Activated naive CD8-positive, alpha-beta T cell treated with anti-CD3 and anti-CD28 coated beads, Interleukin-2, amount 50 U/mL, for 24 hours (primary cell): ENCODE measurements at regions not wholly inside any gene's neighbourhood (a gene's known extent, or its start where the extent isn't known, plus 50 kb on each side); places are given as distances from the start of the nearest gene placed in this dataset.
"Not testable (repeated sequence)": the region's sequence is repeated elsewhere in the genome, so short reads cannot be mapped to it uniquely, and the experiment has no call there.

Experiments used
- ATAC-seq: fragments of 150-1000 bp; cut with Tn5 transposase; one replicate; pipeline ENCODE4 v1.10.0; 2021
- DNase-seq: peaks from one replicate; pipeline ENCODE4 v3.0.0; 2021
- H3K27ac Mint-ChIP-seq: one replicate; pipeline ENCODE4 v1.8.0; 2021; ENCODE audit warnings: mild to moderate bottlenecking, mixed read lengths
- H3K27me3 Mint-ChIP-seq: one replicate; pipeline ENCODE4 v1.8.0; 2021; ENCODE audit warnings: mixed read lengths
- H3K36me3 Mint-ChIP-seq: one replicate; pipeline ENCODE4 v1.8.0; 2021; ENCODE audit warnings: low read depth, mixed read lengths
- H3K4me1 Mint-ChIP-seq: one replicate; pipeline ENCODE4 v1.8.0; 2021; ENCODE audit warnings: mixed read lengths
- H3K4me3 Mint-ChIP-seq: one replicate; pipeline ENCODE4 v1.8.0; 2021; ENCODE audit warnings: mild to moderate bottlenecking, moderate library complexity, mixed read lengths
- H3K9me3 Mint-ChIP-seq: one replicate; pipeline ENCODE4 v1.8.0; 2021; ENCODE audit warnings: mixed read lengths

DNA sequence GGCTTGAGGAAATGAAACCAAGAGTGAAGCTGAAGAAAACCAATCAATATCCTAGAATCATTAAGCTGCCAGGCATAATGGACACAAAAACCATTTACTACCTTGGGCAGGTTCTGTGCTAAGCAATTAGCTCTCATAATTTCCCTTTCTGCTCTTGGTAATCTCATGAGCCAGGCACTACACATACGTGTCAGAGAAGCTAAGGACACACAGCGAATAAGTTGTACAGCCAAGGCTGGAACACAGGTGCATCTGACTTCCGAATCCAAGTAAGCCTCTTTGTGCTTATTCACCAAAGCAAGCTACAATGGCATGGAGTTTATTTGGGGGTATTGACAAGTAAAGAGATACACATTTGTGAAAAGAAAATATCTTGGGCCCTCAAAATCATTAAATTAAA, 1343.9 kb upstream of the MIR17HG start:
- Mint-ChIP-seq H3K4me1 (no peaks in the 10 kb centered on the region), H3K27me3 (no peaks in the 10 kb centered on the region), H3K4me3 (no peak overlapping the region), H3K9me3 (peaks cover 11% of the 10 kb centered on the region), H3K36me3 (no peaks in the 10 kb centered on the region), H3K27ac (no peak overlapping the region)
- ATAC-seq (no peak), DNase-seq (no peak)

DNA sequence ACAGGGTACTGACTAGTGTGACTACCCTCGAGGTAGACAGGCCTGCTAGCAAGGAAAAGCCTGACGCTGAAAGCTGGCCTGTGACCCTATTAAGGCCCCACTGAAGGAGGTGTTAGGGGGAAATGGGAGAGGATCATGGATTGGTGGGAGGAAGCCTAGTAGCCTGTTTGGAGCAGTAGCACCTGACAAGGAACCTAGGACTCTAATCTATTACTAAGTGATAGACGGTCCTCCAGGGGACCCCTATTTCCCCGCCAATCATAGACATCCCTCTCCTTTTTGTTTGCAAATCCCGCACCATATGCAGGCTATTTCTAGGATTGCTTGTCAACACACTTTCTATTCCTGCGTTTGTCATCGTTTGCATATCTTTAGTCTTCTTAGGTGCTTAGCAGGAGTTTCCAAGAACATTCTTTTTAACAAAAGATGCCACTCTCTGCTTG, 1338.8 kb upstream of the MIR17HG start:
- Mint-ChIP-seq H3K36me3 (no peaks in the 10 kb centered on the region), H3K27me3 (no peaks in the 10 kb centered on the region), H3K4me1 (no peaks in the 10 kb centered on the region), H3K27ac (no peak overlapping the region), H3K9me3 (peaks cover 4% of the 10 kb centered on the region), H3K4me3 (no peak overlapping the region)
- DNase-seq (no peak), ATAC-seq (no peak)

DNA sequence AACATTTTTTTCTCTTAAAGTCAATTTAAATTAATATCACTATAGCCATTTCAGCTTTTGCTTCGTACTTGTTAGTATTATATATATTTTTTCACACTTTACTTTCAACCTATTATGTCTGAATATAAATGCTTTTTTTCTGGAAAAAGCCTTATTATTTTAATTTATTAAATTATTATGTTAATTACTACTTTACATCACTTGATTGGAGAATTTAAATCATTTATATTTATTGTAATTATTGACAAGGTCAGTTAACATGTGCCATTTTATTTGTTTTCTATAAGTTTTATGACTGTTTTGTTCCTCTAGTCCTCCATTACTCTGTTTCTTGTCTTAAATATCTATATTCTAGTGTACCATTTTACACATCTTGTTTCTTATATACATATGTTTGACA, 1333.4 kb upstream of the MIR17HG start:
- ATAC-seq, result no peak
- Mint-ChIP-seq H3K27ac (no peak overlapping the region), H3K4me3 (no peak overlapping the region), H3K9me3 (peaks cover 11% of the 10 kb centered on the region), H3K4me1 (no peaks in the 10 kb centered on the region), H3K27me3 (no peaks in the 10 kb centered on the region), H3K36me3 (no peaks in the 10 kb centered on the region)
- DNase-seq, result no peak

DNA sequence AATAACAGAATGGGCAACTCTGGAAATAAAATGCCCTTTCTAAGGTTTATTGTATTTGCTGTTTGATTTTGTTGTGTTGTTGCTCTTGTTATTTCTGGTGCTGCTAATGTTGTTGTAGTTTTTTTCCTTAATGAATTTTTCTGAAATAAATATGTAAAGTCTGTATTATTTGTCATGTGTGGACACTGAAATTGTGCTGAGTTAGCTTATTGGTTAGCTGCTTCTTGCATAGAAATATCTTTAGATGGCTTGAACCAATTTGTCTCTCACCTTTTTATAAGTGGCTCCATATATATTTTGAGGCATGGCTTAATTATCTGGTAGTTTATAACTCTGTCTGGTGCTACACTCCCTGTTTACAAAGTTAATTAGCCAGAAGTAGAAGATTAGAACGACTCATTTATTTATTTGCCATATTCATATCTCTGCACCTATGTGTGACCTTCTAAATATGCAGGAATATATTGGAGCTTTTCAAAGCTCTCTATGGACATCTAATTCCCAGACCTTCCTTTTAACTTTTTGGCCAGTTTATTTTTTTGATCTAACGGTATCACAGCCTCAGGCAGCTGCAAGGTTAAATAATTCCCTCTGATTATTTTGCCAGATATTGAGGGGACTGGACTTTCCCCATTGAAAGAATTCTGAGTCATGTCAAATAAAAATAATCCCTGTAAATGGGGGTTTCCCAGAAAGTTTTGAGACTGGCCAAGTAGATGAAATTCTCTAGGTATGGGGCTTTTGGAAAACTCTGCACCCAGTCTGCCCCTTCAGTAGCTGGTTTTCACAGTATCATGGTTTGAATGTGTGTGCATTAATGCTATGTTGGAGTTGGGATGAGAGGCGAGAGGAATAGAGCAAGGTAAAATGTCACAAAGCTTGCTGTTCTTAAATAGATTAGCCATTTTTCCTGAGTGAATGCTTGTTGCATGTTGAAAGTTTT, 1331.7 kb upstream of the MIR17HG start:
- Mint-ChIP-seq H3K4me1 (no peaks in the 10 kb centered on the region), H3K4me3 (no peak overlapping the region), H3K36me3 (no peaks in the 10 kb centered on the region), H3K9me3 (peaks cover 11% of the 10 kb centered on the region), H3K27ac (no peak overlapping the region), H3K27me3 (no peaks in the 10 kb centered on the region)
- DNase-seq (no peak), ATAC-seq (no peak)

DNA sequence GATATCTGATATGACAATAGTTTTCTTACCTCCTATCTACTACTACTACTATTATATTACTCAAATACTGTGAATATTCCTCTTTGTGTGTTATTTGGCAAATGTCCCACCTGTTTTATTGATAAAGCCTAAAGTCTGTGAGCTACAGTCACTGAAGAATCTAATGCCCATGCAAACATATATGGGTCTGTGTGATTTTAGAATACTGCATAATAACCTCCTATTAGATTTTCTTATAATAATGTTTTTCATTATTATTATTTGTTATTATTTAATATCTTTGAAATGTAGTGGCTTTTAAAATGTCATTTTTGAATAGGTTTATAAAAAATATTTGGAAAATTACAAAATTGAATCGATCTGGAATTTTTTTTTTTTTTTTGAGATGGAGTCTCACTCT, 1330.8 kb upstream of the MIR17HG start:
- H3K36me3 Mint-ChIP-seq, result no peaks in the 10 kb centered on the region
- H3K4me3 Mint-ChIP-seq, result no peak overlapping the region
- H3K27ac Mint-ChIP-seq, result no peak overlapping the region
- no peak for ATAC-seq
- peaks cover 11% of the 10 kb centered on the region for H3K9me3 Mint-ChIP-seq
- H3K27me3 Mint-ChIP-seq, result no peaks in the 10 kb centered on the region
- no peak for DNase-seq
- no peaks in the 10 kb centered on the region for H3K4me1 Mint-ChIP-seq

DNA sequence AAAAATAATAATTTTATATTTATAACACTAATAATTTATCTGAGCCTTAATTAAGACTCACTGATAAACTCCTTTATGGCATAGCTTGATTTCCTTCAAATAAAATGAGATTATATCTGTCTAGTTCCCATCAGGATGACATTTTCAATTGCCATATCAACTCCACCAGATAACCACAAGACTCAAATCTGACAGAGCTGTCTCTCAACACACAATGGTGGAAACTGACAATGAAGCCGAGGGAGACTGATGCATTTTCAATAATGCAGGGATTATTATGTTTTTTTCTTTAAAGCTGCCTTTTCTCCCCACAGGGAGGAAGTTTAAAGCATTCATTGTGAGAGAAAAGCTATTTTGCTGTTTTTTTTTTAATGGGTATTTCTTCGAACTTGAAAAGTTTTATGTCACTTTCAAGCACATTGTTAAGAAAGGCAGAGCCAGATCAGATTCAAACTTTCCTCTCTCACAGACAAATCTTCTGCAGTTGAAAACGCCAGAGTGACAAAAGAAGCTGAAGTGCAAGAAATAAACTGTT, 1326.9 kb upstream of the MIR17HG start:
- Mint-ChIP-seq H3K4me3 (no peak overlapping the region), H3K27ac (no peak overlapping the region), H3K27me3 (no peaks in the 10 kb centered on the region), H3K4me1 (no peaks in the 10 kb centered on the region), H3K36me3 (no peaks in the 10 kb centered on the region), H3K9me3 (peaks cover 5% of the 10 kb centered on the region)
- DNase-seq (no peak), ATAC-seq (no peak)

DNA sequence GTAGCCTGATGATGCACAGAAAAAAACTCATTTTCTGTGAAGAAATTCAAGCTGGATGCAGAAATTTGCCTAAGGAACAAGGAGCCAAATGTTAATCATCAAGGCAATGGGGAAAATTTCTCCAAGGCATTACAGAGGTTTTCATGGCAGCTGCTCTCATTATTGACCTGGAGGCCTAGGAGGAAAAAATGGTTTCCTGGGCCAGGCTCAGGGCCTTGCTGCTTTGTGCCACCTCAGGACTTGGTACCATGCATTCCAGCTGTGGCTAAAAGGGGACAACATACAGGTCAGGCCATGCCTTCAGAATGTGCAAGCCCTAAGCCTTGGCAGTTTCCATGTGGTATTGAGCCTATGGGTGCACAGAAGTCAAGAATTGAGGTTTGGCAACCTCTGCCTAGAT, 1320.1 kb upstream of the MIR17HG start:
- no peaks in the 10 kb centered on the region for H3K4me1 Mint-ChIP-seq
- peaks cover 2% of the 10 kb centered on the region for H3K36me3 Mint-ChIP-seq
- no peak overlapping the region for H3K27ac Mint-ChIP-seq
- peaks cover 10% of the 10 kb centered on the region for H3K9me3 Mint-ChIP-seq
- H3K4me3 Mint-ChIP-seq, result no peak overlapping the region
- DNase-seq (no peak), ATAC-seq (no peak)
- no peaks in the 10 kb centered on the region for H3K27me3 Mint-ChIP-seq

DNA sequence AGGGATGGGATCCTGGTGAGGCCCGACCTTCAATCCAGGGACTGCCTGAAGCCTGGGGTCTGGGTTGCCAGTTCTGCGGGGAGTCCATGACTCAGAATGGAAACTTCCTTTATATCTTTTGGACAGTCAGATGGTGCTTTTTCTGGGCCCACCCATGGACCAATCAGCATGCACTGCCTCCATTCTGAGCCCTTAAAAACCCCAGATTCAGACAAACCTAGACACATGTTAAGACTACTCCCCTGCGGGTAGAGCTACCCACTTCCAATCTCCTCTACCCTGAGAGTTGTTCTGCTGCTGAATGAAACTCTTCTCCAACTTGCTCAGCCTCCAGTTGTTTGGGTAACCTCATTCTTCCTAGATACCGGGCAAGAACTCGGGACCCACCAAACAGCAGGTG, 1315.2 kb upstream of the MIR17HG start:
- no peak for DNase-seq
- no peak for ATAC-seq
- Mint-ChIP-seq H3K4me3 (no peak overlapping the region), H3K27ac (no peak overlapping the region), H3K9me3 (peaks cover 4% of the 10 kb centered on the region), H3K4me1 (no peaks in the 10 kb centered on the region), H3K36me3 (peaks cover 2% of the 10 kb centered on the region), H3K27me3 (no peaks in the 10 kb centered on the region)

DNA sequence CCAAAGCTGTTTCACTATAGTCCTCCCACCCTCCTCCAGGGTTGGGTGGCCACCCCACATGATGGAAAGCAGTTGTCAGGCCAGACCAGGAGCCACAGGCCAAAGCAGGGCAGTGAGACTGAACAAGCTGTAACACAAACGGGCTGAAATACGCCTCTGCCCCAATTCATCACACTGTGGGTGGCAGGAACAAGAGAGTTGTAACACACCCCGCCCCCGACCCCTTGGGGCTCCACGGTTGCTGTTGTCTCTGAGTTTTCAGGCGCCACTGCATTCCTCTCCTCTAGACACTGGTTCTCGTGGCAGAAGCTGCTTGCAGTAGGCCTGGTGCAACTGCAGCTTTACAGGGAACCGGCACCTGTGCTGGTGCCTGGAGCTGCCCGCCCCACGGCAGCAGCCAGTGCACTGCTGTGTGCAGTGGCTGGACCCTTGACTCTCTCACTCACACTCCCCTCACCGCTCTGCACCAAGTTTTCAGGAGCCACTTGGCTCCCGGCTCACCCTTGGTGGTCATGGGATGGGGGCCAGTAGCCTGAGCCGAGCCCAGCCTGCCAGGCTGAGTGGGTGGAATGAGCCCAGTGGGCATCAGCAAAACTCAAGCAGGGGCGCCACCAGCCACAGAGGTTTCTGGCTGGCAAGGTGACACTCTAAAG, 1314.5 kb upstream of the MIR17HG start:
- ATAC-seq (no peak), DNase-seq (no peak)
- Mint-ChIP-seq H3K36me3 (peaks cover 2% of the 10 kb centered on the region), H3K27ac (no peak overlapping the region), H3K27me3 (no peaks in the 10 kb centered on the region), H3K4me3 (no peak overlapping the region), H3K4me1 (no peaks in the 10 kb centered on the region), H3K9me3 (peaks cover 4% of the 10 kb centered on the region)

DNA sequence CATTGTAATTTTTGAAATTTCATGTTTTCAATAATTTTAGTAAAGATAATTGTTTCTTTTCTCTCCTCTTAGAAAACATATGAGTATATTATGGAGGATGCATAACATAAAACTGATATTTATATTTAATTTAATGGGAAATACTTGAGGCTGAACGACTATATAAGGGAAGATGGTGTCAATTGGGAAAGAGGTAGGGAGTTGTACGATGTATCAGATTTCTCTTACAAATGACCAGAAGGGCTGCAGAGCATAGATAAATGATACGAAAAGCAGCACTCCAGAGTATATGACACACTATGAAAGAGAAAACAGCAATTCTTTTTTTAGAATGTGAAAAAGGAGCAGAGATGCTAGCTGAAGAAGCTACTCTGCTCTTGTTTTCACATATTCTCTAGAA, 1308.0 kb upstream of the MIR17HG start:
- no peak overlapping the region for H3K4me3 Mint-ChIP-seq
- H3K27me3 Mint-ChIP-seq, result no peaks in the 10 kb centered on the region
- ATAC-seq (no peak), DNase-seq (no peak)
- peaks cover 15% of the 10 kb centered on the region for H3K9me3 Mint-ChIP-seq
- no peak overlapping the region for H3K27ac Mint-ChIP-seq
- H3K36me3 Mint-ChIP-seq, result no peaks in the 10 kb centered on the region
- H3K4me1 Mint-ChIP-seq, result no peaks in the 10 kb centered on the region

DNA sequence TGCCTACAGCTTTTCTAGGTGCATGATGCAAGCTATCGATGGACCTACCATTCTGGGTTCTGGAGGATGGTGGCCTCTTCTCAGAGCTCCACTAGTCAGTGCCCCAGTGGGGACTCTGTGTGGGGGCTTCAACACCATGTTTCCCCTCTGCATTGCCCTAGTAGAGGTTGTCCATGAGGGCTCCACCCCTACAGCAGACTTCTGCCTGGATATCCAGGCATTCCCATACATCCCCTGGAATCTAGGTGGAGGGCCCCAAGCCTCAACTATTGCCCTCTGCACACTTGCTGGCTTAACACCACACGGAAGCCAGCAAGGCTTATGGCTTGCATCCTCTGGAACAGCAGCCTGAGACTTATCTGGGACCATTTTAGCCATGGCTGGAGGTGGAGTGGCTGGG, 1299.9 kb upstream of the MIR17HG start:
- no peak for DNase-seq
- Mint-ChIP-seq H3K27ac (no peak overlapping the region), H3K9me3 (peaks cover 32% of the 10 kb centered on the region), H3K4me1 (no peaks in the 10 kb centered on the region), H3K36me3 (no peaks in the 10 kb centered on the region), H3K27me3 (no peaks in the 10 kb centered on the region), H3K4me3 (no peak overlapping the region)
- no peak for ATAC-seq

DNA sequence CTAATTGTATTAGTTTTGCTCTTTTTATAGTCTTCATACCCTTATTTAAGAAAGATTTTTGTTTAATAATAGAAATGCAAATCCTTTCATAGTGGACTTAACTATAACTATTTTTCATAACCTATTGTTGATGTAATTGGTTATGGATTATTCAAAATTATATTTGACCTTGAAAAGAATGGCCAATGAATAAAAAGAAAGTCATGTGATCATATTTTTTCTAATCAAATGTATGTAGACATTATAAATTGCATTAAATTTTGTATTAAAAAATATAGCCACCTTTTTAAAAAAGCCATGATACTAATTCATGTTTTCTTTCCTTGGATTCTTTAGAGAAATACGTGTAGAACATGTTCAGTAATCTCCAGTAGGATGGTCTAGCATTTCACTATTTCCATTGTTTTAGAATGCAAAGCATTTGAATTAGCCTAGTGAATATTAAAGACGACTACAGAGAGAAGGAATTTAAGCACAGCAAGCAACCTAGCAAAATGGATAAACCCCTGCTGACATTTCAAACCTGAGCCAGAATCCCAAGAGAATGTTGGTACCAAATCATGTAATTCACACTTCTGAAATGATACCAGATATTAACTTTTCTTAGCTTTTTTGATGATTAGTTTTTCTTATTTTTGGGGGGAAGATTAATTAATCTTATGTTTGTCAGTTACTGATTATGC, 1297.4 kb upstream of the MIR17HG start:
- H3K36me3 Mint-ChIP-seq, result no peaks in the 10 kb centered on the region
- no peaks in the 10 kb centered on the region for H3K4me1 Mint-ChIP-seq
- H3K9me3 Mint-ChIP-seq, result peaks cover 25% of the 10 kb centered on the region
- H3K27ac Mint-ChIP-seq, result no peak overlapping the region
- H3K27me3 Mint-ChIP-seq, result no peaks in the 10 kb centered on the region
- DNase-seq, result no peak
- H3K4me3 Mint-ChIP-seq, result no peak overlapping the region
- ATAC-seq, result no peak

DNA sequence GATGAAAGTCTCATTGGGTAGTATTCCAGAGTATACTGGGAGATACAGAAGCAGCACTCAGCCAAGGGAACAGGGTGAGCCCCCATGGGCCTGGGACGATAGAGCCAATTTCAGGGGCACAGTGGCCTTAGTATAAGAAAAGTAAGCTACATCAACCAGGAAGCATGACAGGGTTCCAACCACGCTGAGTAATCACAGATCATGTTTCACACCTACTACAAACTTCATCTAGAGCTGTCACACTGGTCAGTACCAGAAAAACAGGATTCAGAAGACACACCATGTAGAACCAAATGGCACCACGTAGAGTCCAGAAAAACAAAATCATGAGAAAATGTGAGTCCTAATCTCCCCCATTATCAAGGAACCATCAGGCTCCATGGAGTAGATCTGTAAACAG, 1292.4 kb upstream of the MIR17HG start:
- no peak overlapping the region for H3K27ac Mint-ChIP-seq
- no peaks in the 10 kb centered on the region for H3K36me3 Mint-ChIP-seq
- no peaks in the 10 kb centered on the region for H3K27me3 Mint-ChIP-seq
- no peaks in the 10 kb centered on the region for H3K4me1 Mint-ChIP-seq
- ATAC-seq (no peak), DNase-seq (no peak)
- H3K9me3 Mint-ChIP-seq, result no peaks in the 10 kb centered on the region
- no peak overlapping the region for H3K4me3 Mint-ChIP-seq

DNA sequence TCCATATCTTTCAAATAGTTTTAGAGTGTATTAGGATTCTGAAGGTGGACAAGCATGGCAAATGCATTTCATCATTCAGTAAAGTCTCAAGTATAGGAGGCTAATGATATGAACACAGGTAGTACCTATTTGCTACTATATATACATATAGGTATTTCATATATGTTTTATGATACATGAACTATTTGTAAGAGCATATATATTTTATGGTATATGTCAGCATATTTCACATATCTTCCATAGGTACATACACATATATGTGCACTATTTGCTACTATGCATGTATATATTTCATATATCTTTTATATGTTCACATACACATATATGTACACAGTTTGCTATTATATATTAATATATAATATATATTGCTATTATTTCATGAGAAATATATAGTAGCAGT, 1291.7 kb upstream of the MIR17HG start:
- no peak for ATAC-seq
- Mint-ChIP-seq H3K36me3 (no peaks in the 10 kb centered on the region), H3K27ac (no peak overlapping the region), H3K4me3 (no peak overlapping the region), H3K27me3 (no peaks in the 10 kb centered on the region), H3K9me3 (no peaks in the 10 kb centered on the region), H3K4me1 (no peaks in the 10 kb centered on the region)
- no peak for DNase-seq

DNA sequence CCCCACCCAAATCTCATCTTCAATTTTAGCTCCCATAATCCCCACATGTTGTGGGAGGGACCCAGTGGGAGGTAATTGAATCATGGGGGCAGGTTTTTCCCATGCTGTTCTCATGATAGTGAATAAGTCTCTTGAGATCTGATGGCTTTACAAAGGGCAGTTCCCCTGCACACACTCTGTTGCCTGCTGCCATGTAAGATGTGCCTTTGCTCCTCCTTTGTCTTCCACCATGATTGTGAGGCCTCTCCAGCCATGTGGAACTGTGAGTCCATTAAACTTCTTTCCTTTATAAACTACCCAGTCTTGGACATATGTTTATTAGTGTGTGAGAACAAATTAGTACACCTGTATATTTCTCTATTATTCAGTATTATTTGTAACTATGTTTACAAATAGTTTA, 1283.3 kb upstream of the MIR17HG start:
- ATAC-seq, H3K4me3 Mint-ChIP-seq, H3K36me3 Mint-ChIP-seq, H3K27me3 Mint-ChIP-seq, H3K4me1 Mint-ChIP-seq, H3K27ac Mint-ChIP-seq, DNase-seq: not testable (repeated sequence)
- peaks cover 17% of the 10 kb centered on the region for H3K9me3 Mint-ChIP-seq
